GM13976 (cell line): ENCODE measurements at regions not wholly inside any gene's neighbourhood (a gene's known extent, or its start where the extent isn't known, plus 50 kb on each side); places are given as distances from the start of the nearest gene placed in this dataset.
"Not testable (repeated sequence)": the region's sequence is repeated elsewhere in the genome, so short reads cannot be mapped to it uniquely, and the experiment has no call there.

Experiments
- DNase-seq: peaks from one replicate; pipeline ENCODE4 v3.0.0; 2012; ENCODE audit warnings: low spot score
- in situ Hi-C: fragments of 300-500 bp; cut with MboI; formaldehyde crosslinking; loops from one replicate; pipeline ENCODE4 v1.12.0; 2022; ENCODE audit warnings: low sequenced_read_pairs, mixed read lengths, inconsistent platforms; ENCODE audit not compliant: unreplicated experiment
- TF ChIP-seq, protein P1 (sequence below): IDR thresholded peaks from 2 replicates; pipeline ENCODE4 v1.5.1; 2012; ENCODE audit warnings: borderline replicate concordance, mild to moderate bottlenecking; ENCODE audit not compliant: insufficient read depth; ENCODE audit errors: extremely low read depth, missing control alignments, control extremely low read depth

DNA sequence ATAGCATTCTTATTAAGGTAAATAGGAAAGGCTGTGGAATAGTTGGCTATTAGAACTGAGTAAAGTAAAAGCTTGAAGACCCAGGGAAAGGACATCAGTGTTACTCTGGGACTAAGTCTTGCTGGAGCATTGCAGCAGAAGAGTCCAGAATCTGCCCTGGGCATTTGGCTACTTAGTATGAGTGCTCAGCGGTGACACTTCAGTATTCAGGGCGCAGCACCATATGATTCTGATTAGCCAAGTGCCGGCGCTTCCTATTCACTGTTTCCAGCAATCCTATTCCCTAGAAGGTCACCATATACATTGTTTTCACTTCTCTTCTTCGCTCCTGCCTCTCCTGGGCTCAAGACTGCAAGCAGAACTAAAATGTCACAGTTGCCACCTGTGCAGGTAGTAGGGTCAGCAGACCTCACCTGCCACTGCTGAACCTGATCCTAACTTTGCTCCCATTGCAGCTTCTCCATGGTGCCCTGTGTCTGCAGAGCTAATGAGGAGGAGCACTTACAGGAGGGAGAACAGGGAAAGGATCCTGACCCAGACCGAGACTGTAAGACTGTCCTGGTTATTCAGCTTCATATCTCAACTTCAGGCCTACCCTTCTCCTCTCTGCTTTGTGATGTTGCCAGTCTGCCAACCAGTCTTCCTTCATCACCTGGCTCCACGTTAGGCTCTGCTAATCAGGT, 313.6 kb upstream of the PIK3R1 start:
- in situ Hi-C loops: no loop called here
- TF ChIP-seq, protein P1, sequence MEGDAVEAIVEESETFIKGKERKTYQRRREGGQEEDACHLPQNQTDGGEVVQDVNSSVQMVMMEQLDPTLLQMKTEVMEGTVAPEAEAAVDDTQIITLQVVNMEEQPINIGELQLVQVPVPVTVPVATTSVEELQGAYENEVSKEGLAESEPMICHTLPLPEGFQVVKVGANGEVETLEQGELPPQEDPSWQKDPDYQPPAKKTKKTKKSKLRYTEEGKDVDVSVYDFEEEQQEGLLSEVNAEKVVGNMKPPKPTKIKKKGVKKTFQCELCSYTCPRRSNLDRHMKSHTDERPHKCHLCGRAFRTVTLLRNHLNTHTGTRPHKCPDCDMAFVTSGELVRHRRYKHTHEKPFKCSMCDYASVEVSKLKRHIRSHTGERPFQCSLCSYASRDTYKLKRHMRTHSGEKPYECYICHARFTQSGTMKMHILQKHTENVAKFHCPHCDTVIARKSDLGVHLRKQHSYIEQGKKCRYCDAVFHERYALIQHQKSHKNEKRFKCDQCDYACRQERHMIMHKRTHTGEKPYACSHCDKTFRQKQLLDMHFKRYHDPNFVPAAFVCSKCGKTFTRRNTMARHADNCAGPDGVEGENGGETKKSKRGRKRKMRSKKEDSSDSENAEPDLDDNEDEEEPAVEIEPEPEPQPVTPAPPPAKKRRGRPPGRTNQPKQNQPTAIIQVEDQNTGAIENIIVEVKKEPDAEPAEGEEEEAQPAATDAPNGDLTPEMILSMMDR: no peak
- no peak for DNase-seq

DNA sequence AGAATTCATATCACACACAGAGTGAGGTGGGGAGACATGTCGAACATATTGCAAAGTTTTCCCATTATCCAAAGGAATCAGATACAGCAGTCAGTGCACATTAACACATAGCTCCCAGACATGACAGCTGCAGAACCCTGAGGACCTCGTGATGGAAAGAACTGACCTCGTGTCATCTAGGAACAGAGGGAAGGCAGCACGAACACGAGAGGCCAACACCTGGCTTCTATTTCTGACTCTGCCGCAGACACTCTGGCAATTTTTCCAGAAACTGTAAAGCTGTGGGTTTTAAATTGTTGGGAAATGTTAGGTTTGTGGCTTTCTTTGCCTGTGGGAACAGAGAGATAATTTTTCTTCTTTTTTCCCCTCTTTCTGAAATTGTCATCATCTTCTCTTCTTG, 315.0 kb upstream of the PIK3R1 start:
- in situ Hi-C loops: no loop called here
- DNase-seq: no peak
- TF ChIP-seq, protein P1: no peak

DNA sequence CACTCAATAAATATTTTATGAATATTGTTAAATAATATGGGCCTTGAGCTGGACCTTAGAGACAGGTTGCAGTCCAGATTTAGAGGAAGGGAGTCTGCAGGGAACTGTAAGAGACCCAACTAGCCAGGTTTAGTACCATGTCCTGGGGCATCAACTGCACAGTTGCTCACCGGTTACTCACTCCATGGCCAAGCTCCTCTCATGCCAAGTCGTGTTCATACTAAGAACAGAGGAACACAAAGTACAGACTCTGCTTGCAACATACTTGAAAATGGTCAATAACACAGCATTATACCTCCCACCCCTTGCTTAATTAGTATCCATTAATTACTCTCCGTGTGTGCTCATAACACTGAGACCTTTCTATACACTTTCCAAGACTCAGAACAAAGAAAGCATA, 317.6 kb upstream of the PIK3R1 start:
- TF ChIP-seq, protein P1: no peak
- no peak for DNase-seq
- in situ Hi-C loops: no loop called here

DNA sequence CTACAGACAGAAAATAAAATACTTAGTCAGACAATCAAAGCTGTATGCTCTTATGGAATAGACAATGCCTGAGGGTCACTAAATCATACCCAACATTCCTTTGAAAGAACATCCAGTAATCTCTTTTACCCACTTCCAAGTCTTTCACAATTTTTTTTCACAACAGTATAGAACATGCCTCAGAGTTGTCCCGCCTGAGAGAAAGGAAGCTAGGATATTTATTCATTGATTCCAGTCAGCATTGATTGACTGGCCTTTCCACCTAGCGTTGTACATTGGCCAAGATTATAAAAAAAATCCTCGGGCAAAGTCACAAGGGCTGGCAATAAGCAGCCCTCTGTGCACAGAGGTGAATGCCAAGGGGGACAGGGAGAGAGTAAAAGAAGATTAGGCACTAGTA, 318.1 kb upstream of the PIK3R1 start:
- no peak for DNase-seq
- in situ Hi-C loops: no loop called here
- TF ChIP-seq, protein P1: no peak

DNA sequence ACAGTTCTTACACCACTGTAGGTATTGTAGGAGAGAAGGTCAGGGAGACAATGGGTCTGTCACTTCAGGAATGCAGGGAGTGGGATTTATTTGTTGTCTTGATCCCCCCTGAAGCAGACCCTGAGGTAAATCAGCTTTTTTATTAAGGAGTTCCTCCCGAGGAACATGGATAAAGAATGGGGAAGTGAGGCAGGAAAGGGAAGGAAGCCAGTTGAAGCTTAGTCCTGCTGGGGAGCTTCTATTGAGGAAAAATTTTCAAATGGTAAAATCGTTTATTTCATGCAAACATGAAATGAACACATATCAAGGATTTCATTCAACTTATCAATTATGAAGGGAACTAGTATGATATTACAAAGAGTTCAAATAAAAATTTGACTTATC, 318.6 kb upstream of the PIK3R1 start:
- TF ChIP-seq, protein P1: no peak
- no peak for DNase-seq
- in situ Hi-C loops: no loop called here

DNA sequence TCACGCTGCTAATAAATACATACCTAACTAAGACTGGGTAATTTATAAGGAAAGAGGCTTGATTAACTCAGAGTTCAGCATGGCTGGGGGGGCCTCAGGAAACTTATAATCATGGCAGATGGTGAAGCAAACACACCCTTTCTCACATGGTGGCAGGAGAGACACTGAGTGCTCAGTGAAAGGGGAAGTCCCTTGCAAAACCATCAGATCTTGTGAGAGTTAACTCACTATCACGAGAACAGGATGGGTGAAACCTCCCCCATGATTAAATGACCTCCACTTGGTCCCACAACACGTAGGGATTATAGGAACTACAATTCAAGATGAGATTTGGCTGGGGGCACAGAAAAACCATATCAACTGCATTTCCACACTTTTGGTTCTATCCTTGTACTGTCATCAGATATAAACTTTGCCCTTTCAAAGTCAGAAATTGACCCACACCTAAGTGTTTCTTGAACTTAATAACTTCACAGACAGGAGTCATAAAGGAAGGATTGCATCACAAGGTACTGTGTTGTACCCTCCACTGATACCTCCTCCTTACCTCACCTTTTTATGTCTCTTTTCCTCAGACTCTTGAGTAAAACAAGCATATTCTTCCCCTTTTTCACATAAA, 319.1 kb upstream of the PIK3R1 start:
- DNase-seq: no peak
- in situ Hi-C loops: no loop called here
- TF ChIP-seq, protein P1: no peak

DNA sequence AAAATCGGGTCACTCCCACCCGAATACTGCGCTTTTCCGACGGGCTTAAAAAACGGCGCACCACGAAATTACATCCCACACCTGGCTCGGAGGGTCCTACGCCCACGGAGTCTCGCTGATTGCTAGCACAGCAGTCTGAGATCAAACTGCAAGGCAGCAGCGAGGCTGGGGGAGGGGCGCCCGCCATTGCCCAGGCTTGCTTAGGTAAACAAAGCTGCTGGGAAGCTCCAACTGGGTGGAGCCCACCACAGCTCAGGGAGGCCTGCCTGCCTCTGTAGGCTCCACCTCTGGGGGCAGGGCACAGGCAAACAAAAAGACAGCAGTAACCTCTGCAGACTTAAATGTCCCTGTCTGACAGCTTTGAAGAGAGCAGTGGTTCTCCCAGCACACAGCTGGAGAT, 325.7 kb upstream of the PIK3R1 start:
- DNase-seq, in situ Hi-C loops: not testable (repeated sequence)
